ENCODE measurements at regions not wholly inside any gene's neighbourhood (a gene's known extent, or its start where the extent isn't known, plus 50 kb on each side); places are given as distances from the start of the nearest gene placed in this dataset.
A peak's percentile ranks its signal among the peaks of the same experiment; 100 is the strongest.

GRCh38 chr16:54426553-54426849 lies 139.9 kb upstream of the IRX3 start:
- DNase-seq (ENCODE audit: low read depth in 2 of 3, low spot score in 2 of 3), result no peak

- no peak for DNase-seq (ENCODE audit: low read depth in 2 of 3, low spot score in 2 of 3)
Observed at GRCh38 chr16:54425681-54426552, 139.3 kb upstream of the IRX3 start.

GRCh38 chr16:54425068-54425467 lies 138.5 kb upstream of the IRX3 start:
- DNase-seq (ENCODE audit: low read depth in 2 of 3, low spot score in 2 of 3), result no peak

- DNase-seq (ENCODE audit: low read depth in 2 of 3, low spot score in 2 of 3), result no peak
Observed at GRCh38 chr16:54424043-54424451, 137.5 kb upstream of the IRX3 start.

- DNase-seq (ENCODE audit: low read depth in 2 of 3, low spot score in 2 of 3), result no peak
Observed at GRCh38 chr16:54422569-54422978, 136.0 kb upstream of the IRX3 start.

GRCh38 chr16:54422159-54422558 lies 135.6 kb upstream of the IRX3 start:
- DNase-seq (ENCODE audit: low read depth in 2 of 3, low spot score in 2 of 3), result no peak

- no peak for DNase-seq (ENCODE audit: low read depth in 2 of 3, low spot score in 2 of 3)
Observed at GRCh38 chr16:54421220-54421619, 134.6 kb upstream of the IRX3 start.

- DNase-seq (ENCODE audit: low read depth in 2 of 3, low spot score in 2 of 3), result no peak
Observed at GRCh38 chr16:54418903-54419302, 132.3 kb upstream of the IRX3 start.

GRCh38 chr16:54417384-54417783 lies 130.8 kb upstream of the IRX3 start:
- no peak for DNase-seq (ENCODE audit: low read depth in 2 of 3, low spot score in 2 of 3)

- no peak for DNase-seq (ENCODE audit: low read depth in 2 of 3, low spot score in 2 of 3)
Observed at GRCh38 chr16:54414671-54415070, 128.1 kb upstream of the IRX3 start.

- DNase-seq (ENCODE audit: low read depth in 2 of 3, low spot score in 2 of 3), result no peak
Observed at GRCh38 chr16:54412777-54413455, 126.3 kb upstream of the IRX3 start.

- peak in 1 of 3 donors; percentile 9 for DNase-seq (ENCODE audit: low read depth in 2 of 3, low spot score in 2 of 3)
Observed at GRCh38 chr16:54412037-54412436, 125.5 kb upstream of the IRX3 start.

- DNase-seq (ENCODE audit: low read depth in 2 of 3, low spot score in 2 of 3), result peak in 2 of 3 donors; percentile 11 to 35
Observed at GRCh38 chr16:54411544-54411943, 125.0 kb upstream of the IRX3 start.

GRCh38 chr16:54409982-54410381 lies 123.4 kb upstream of the IRX3 start:
- DNase-seq (ENCODE audit: low read depth in 2 of 3, low spot score in 2 of 3), result no peak

- DNase-seq (ENCODE audit: low read depth in 2 of 3, low spot score in 2 of 3), result no peak
Observed at GRCh38 chr16:54407596-54407995, 121.0 kb upstream of the IRX3 start.

GRCh38 chr16:54405478-54405877 lies 118.9 kb upstream of the IRX3 start:
- DNase-seq (ENCODE audit: low read depth in 2 of 3, low spot score in 2 of 3), result no peak

GRCh38 chr16:54403580-54403979 lies 117.0 kb upstream of the IRX3 start:
- no peak for DNase-seq (ENCODE audit: low read depth in 2 of 3, low spot score in 2 of 3)

- DNase-seq (ENCODE audit: low read depth in 2 of 3, low spot score in 2 of 3), result no peak
Observed at GRCh38 chr16:54402873-54403272, 116.3 kb upstream of the IRX3 start.

GRCh38 chr16:54402270-54402669 lies 115.7 kb upstream of the IRX3 start:
- no peak for DNase-seq (ENCODE audit: low read depth in 2 of 3, low spot score in 2 of 3)

GRCh38 chr16:54400261-54400660 lies 113.7 kb upstream of the IRX3 start:
- DNase-seq (ENCODE audit: low read depth in 2 of 3, low spot score in 2 of 3), result no peak

GRCh38 chr16:54398986-54399385 lies 112.4 kb upstream of the IRX3 start:
- no peak for DNase-seq (ENCODE audit: low read depth in 2 of 3, low spot score in 2 of 3)

GRCh38 chr16:54397838-54398237 lies 111.3 kb upstream of the IRX3 start:
- no peak for DNase-seq (ENCODE audit: low read depth in 2 of 3, low spot score in 2 of 3)
